Epithelial cell of proximal tubule (primary cell): ENCODE measurements at regions not wholly inside any gene's neighbourhood (a gene's known extent, or its start where the extent isn't known, plus 50 kb on each side); places are given as distances from the start of the nearest gene placed in this dataset.
A peak's percentile ranks its signal among the peaks of the same experiment; 100 is the strongest.
"Not testable (repeated sequence)": the region's sequence is repeated elsewhere in the genome, so short reads cannot be mapped to it uniquely, and the experiment has no call there.

Experiments
- DNase-seq: peaks from one replicate; pipeline ENCODE4 v3.0.0-alpha.2; 2011; ENCODE audit warnings: low read depth
- H3K4me3 ChIP-seq: 2 replicates; pipeline ENCODE4 v1.5.1; 2011; ENCODE audit warnings: low read depth, mild to moderate bottlenecking, low read length
- CTCF ChIP-seq: conservative IDR thresholded peaks from 2 replicates; pipeline ENCODE4 v1.5.1; 2012; ENCODE audit warnings: low read depth, mild to moderate bottlenecking, low read length

GRCh38 chr1:230475856-230476621 is 49.9 kb upstream of the PGBD5 start:
- peak; percentile 15 for TF ChIP-seq CTCF
- H3K4me3 ChIP-seq, DNase-seq: not testable (repeated sequence)
